ENCODE measurements at regions not wholly inside any gene's neighbourhood (a gene's known extent, or its start where the extent isn't known, plus 50 kb on each side); places are given as distances from the start of the nearest gene placed in this dataset.

- H3K36me3 ChIP-seq = no peaks in the 10 kb centered on the region
- no peak overlapping the region for H3K4me3 ChIP-seq
- no peak for TF ChIP-seq CTCF (IDR thresholded peaks at IDR 0.05; ENCODE audit: low read depth, low read length)
- H3K27ac ChIP-seq = no peak overlapping the region
- no peaks in the 10 kb centered on the region for H3K9me3 ChIP-seq (ENCODE audit: low read depth)
- no peak for DNase-seq (ENCODE audit: low read depth in 1 of 2, low spot score in 1 of 2)
- no peaks in the 10 kb centered on the region for H3K4me1 ChIP-seq (ENCODE audit: low read depth)
- H3K27me3 ChIP-seq = no peaks in the 10 kb centered on the region
Measured at GRCh38 chr10:45219416-45219815, 96.0 kb downstream of the OR13A1 start.

GRCh38 chr10:45220931-45221330 lies 94.5 kb downstream of the OR13A1 start:
- no peak for DNase-seq (ENCODE audit: low read depth in 1 of 2, low spot score in 1 of 2)
- H3K4me3 ChIP-seq = no peak overlapping the region
- no peaks in the 10 kb centered on the region for H3K27me3 ChIP-seq
- no peaks in the 10 kb centered on the region for H3K4me1 ChIP-seq (ENCODE audit: low read depth)
- H3K27ac ChIP-seq = no peak overlapping the region
- no peaks in the 10 kb centered on the region for H3K36me3 ChIP-seq
- H3K9me3 ChIP-seq (ENCODE audit: low read depth) = no peaks in the 10 kb centered on the region
- no peak for TF ChIP-seq CTCF (IDR thresholded peaks at IDR 0.05; ENCODE audit: low read depth, low read length)

- TF ChIP-seq CTCF (IDR thresholded peaks at IDR 0.05; ENCODE audit: low read depth, low read length) = no peak
- DNase-seq (ENCODE audit: low read depth in 1 of 2, low spot score in 1 of 2) = peak in 1 of 2 donors; percentile 9
Measured at GRCh38 chr10:45224219-45224841, 91.1 kb downstream of the OR13A1 start.

GRCh38 chr10:45227042-45227441 lies 88.4 kb downstream of the OR13A1 start:
- Histone ChIP-seq H3K9me3 (ENCODE audit: low read depth) (no peaks in the 10 kb centered on the region), H3K27me3 (no peaks in the 10 kb centered on the region), H3K4me3 (no peak overlapping the region), H3K4me1 (ENCODE audit: low read depth) (no peaks in the 10 kb centered on the region), H3K36me3 (no peaks in the 10 kb centered on the region), H3K27ac (no peak overlapping the region)
- no peak for DNase-seq (ENCODE audit: low read depth in 1 of 2, low spot score in 1 of 2)
- TF ChIP-seq CTCF (IDR thresholded peaks at IDR 0.05; ENCODE audit: low read depth, low read length) = no peak

More at GRCh38 chr10:45224219-45224841, 91.1 kb downstream of the OR13A1 start:
- Histone ChIP-seq H3K4me3 (no peak overlapping the region), H3K4me1 (ENCODE audit: low read depth) (no peaks in the 10 kb centered on the region), H3K27me3 (no peaks in the 10 kb centered on the region), H3K27ac (no peak overlapping the region), H3K9me3 (ENCODE audit: low read depth) (no peaks in the 10 kb centered on the region), H3K36me3 (no peaks in the 10 kb centered on the region)

GRCh38 chr10:45227456-45227855 lies 88.0 kb downstream of the OR13A1 start:
- H3K4me3 ChIP-seq = no peak overlapping the region
- H3K4me1 ChIP-seq (ENCODE audit: low read depth) = no peaks in the 10 kb centered on the region
- TF ChIP-seq CTCF (IDR thresholded peaks at IDR 0.05; ENCODE audit: low read depth, low read length) = no peak
- H3K27me3 ChIP-seq = no peaks in the 10 kb centered on the region
- H3K27ac ChIP-seq = no peak overlapping the region
- no peaks in the 10 kb centered on the region for H3K9me3 ChIP-seq (ENCODE audit: low read depth)
- no peak for DNase-seq (ENCODE audit: low read depth in 1 of 2, low spot score in 1 of 2)
- H3K36me3 ChIP-seq = no peaks in the 10 kb centered on the region
